ENCODE measurements at regions not wholly inside any gene's neighbourhood (a gene's known extent, or its start where the extent isn't known, plus 50 kb on each side); places are given as distances from the start of the nearest gene placed in this dataset.

DNA sequence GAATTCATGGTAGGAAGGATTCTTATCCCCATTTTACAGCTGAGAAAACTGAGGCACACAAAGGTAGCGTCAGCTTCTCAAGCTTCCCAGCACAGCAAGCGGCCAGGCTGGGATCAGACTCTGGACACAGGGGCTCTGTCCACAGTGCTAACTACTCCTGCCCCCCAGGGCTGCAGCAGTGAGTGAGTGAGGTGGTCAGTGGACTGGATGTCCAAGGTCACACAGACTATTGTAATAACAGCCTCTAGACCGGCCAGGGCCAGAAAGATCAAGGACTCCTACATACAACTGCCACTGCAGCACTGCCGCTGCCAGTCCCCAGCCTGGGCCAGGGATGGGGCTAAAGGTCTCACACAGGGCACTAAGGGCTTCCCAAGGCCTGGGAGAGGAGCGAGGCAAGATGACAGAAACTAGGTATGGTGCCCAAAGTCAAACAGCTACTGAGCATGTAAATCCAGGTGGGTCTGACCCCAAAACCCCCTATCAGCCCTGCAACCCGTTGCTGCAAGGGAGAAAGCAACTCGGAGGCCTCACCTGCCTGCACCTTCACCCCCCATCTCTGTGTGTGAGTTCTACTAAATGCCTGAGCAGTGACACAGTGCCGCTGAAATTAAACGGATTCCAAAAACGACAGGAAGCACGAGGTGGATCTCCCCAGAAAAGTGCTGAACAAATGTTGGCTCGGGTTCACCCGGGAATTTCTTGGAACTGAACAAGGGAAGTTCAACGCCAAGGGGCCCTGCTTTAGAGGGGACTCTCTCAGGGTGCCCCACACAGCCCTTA lies 161.8 kb upstream of the GRK3 start:
- WGBS, 2 experiments (ENCODE audit: extremely low coverage in 1 of 2, insufficient coverage in 1 of 2, insufficient read length in 1 of 2, insufficient replicate concordance in 2 of 2, low coverage in 1 of 2, low lambda C conversion rate in 2 of 2, missing lambda C conversion rate in 1 of 2), result 66% methylated on average over 14 of the region's 14 CpGs; no CpG with 5 or more reads in 1 of the 2 experiments
- Histone ChIP-seq H3K36me3 (ENCODE audit: control insufficient read depth in 2 of 4, insufficient read depth in 4 of 4, low read length in 3 of 4) (no peaks in the 10 kb centered on the region), H4K20me1 (replicated peaks in 1 of 2; ENCODE audit: control insufficient read depth in 1 of 2, insufficient read depth in 2 of 2, low read length in 2 of 2) (peaks cover 0 to 15% of the 10 kb centered on the region in 2 experiments), H2AK5ac (ENCODE audit: low read depth, low read length) (peak overlapping the region; percentile 40; the same call in 1 of the 2 replicates), H3K4me3 (ENCODE audit: extremely low read depth in 1 of 4, insufficient read depth in 2 of 4, low read depth in 3 of 4, low read length in 4 of 4) (peak overlapping the region in 1 of 4 experiments; percentile 69; a peak in 1 of 8 replicates), H3K23me2 (ENCODE audit: low read depth, low read length) (peaks cover 7% of the 10 kb centered on the region; the same call in 1 of the 2 replicates), H3K79me1 (ENCODE audit: low read depth, low read length) (peaks cover 5% of the 10 kb centered on the region; the same call in 1 of the 2 replicates), H2BK12ac (ENCODE audit: low read depth, low read length) (0 out of 2 replicates have a peak overlapping the region, but pooled peaks have one; percentile 14), H2BK5ac (ENCODE audit: low read depth, low read length) (peak overlapping the region; percentile 55), H3K9ac (replicated peaks in 1 of 4; ENCODE audit: extremely low read depth in 1 of 4, low read depth in 3 of 4, low read length in 3 of 4) (no peak overlapping the region), H3K4me2 (ENCODE audit: insufficient read depth in 1 of 2, low read depth in 2 of 2, low read length in 2 of 2) (peak overlapping the region; percentile 80 to 83; a peak in 3 of 4 replicates), H3K27ac (ENCODE audit: low read depth, low read length) (no peak overlapping the region), H4K5ac (ENCODE audit: insufficient read length, low read depth, low read length) (no peak overlapping the region), H3K9me3 (ENCODE audit: insufficient read depth in 2 of 2, low read depth in 1 of 2, low read length in 1 of 2) (no peaks in the 10 kb centered on the region), H3K23ac (ENCODE audit: insufficient read length) (no peak overlapping the region), H2AFZ (ENCODE audit: low read length) (no peak overlapping the region), H3K18ac (ENCODE audit: extremely low read depth, low read length) (no peak overlapping the region; the same call in 1 of the 2 replicates), H3K56ac (replicated peaks; ENCODE audit: insufficient read length, low read depth, low read length) (no peak overlapping the region), H4K8ac (ENCODE audit: extremely low read depth, insufficient read depth, low read length) (no peak overlapping the region), H3K14ac (ENCODE audit: insufficient read length) (no peak overlapping the region), H3K27me3 (replicated peaks in 1 of 4; ENCODE audit: control insufficient read depth in 3 of 4, extremely low read depth in 1 of 4, insufficient read depth in 3 of 4, low read length in 3 of 4) (peaks cover 0 to 6% (median 6%) of the 10 kb centered on the region in 4 experiments; a peak in 4 of 7 replicates), H3K79me2 (ENCODE audit: control insufficient read depth in 1 of 2, insufficient read depth in 2 of 2, low read length in 2 of 2) (peaks cover 0 to 61% of the 10 kb centered on the region in 2 experiments; a peak in 3 of 4 replicates), H4K91ac (replicated peaks; ENCODE audit: insufficient read length, low read length) (no peak overlapping the region), H2BK15ac (ENCODE audit: low read length) (0 out of 2 replicates have a peak overlapping the region, but pooled peaks have one; percentile 88), H2BK20ac (ENCODE audit: low read length) (no peak overlapping the region), H2BK120ac (replicated peaks; ENCODE audit: low read depth, low read length) (no peak overlapping the region), H3K4me1 (replicated peaks in 1 of 4; ENCODE audit: control insufficient read depth in 3 of 4, insufficient read depth in 4 of 4, low read length in 3 of 4) (peaks cover 9 to 39% (median 19%) of the 10 kb centered on the region in 4 experiments), H3K4ac (replicated peaks; ENCODE audit: insufficient read length, low read depth, low read length) (no peak overlapping the region)
- no peak for DNase-seq (ENCODE audit: low read depth in 1 of 2, low spot score in 2 of 2)
- ChIA-PET CTCF (ENCODE audit: partially characterized antibody) (interaction anchor here (0.8 to 1.9 kb wide), 8 partner anchors 11 to 40 kb away, joined by 3 to 8 read pairs (median 4); no protein-coding TSS in a partner anchor), POLR2A (ENCODE audit: partially characterized antibody) (no interaction called here)
- TF ChIP-seq GABPA (IDR thresholded peaks at IDR 0.05; ENCODE audit: borderline replicate concordance, insufficient read depth, low read length) (no peak), SUZ12 (IDR thresholded peaks at IDR 0.05; ENCODE audit: low read length) (no peak), POU5F1 (IDR thresholded peaks at IDR 0.05; ENCODE audit: low read depth, low read length) (no peak), KDM1A (IDR thresholded peaks at IDR 0.05; ENCODE audit: borderline replicate concordance, low read length) (peak; percentile 94; the same call in 1 of the 2 replicates)
- TF ChIP-seq, protein P1, sequence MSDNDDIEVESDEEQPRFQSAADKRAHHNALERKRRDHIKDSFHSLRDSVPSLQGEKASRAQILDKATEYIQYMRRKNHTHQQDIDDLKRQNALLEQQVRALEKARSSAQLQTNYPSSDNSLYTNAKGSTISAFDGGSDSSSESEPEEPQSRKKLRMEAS (IDR thresholded peaks at IDR 0.05), result 0 out of 2 replicates have a peak, but pooled peaks have one; percentile 34
- no peak for FAIRE-seq

Data from H1 (cell line).